Medulla oblongata (tissue), 1 donor: ENCODE measurements at regions not wholly inside any gene's neighbourhood (a gene's known extent, or its start where the extent isn't known, plus 50 kb on each side); places are given as distances from the start of the nearest gene placed in this dataset.
A peak's percentile ranks its signal among the peaks of the same experiment; 100 is the strongest.
"Not testable (repeated sequence)": the region's sequence is repeated elsewhere in the genome, so short reads cannot be mapped to it uniquely, and the experiment has no call there.

Source experiments
- DNase-seq: peaks from one replicate; pipeline ENCODE4 v3.0.0-alpha.2; 2015; ENCODE audit errors: extremely low spot score

DNA sequence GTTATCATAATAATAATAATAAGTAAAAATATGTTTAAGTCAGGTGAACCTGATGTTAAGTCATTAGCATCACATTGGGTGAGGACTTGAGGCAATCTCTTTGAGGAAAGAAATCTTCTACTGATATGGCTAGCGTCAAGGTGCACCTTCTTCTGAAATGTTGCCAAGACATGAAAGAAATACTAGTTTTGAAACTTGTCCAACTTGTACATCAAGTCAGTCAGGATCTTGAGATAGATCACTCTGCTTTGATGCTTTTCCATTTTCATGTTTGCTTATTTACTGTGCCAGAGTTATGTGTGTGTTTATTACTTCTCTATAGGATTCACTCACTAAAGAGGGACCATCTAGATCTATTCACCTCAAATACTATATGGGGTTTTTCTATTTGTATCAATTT, 90.0 kb upstream of the USP15 start:
- no peak for DNase-seq

DNA sequence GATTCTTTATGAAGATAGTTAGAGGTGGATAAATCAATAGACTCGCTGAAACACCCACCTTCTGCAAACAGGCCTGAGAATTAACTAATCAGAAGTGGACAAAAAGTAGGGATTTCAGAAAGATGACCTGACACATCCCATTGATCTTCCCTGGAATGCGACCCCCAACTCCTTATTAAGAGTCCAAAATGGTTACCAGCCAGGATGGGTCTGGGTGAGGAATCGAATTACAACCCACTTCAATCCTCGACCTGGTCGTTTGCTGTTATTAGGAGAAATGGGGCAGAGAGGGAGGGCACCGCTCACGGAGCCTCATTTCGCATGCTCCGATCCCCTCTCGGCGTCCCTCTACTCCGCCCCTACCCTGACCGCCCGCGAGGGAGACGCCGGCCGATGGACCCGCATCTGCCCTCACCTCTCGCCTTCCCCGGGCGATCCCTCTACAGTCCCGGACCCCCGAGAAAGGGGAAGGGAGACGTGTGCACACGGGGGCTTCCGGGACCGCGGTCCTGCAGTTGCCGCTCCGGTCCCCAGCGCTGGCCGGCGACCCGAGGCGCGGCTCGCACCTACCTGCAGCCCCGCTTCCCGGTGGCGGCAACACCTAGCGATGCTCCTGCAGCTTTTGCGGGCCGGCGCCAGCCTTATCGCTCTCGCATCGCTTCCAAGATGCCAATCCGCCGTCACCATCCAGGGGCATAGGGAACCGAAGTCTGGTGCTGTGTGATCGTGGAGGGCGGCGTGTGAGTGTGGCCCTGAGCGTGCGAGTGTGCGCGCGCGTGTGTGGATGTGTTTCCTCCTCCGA, 69.3 kb upstream of the USP15 start:
- no peak for DNase-seq

DNA sequence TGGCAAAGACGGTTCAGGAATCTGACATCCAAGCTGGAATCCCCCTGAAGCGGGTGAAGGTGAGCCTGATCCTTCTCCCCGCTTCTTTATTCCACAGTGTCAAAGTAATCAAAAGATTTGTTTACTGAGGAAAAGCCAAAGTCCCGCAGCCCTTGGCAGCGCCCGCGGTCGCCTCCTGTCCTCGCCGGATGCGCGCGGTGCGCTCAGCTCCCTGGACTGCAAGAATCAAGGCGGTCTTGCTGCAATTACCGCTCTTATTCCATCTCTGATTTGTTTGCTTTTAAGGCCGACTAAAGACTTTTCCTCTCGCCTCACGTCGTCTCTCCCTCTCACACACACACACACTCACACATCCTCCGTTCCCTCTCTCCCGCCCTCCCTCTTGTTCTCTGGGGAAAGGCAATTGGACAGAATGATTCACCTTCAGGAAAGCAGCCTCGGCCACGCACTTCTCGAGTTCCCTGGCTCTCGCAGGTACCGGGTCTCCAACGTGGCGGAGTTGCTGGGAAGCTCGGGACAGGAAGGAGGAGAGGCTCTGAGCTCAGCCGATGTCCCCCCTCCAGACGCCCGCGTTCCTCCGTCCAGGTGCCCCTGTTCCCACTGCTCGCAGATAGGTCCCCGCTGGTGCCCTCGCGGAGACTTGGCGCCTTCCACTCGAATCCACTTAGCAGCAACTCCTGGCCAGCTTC, 68.6 kb upstream of the USP15 start:
- DNase-seq: no peak

DNA sequence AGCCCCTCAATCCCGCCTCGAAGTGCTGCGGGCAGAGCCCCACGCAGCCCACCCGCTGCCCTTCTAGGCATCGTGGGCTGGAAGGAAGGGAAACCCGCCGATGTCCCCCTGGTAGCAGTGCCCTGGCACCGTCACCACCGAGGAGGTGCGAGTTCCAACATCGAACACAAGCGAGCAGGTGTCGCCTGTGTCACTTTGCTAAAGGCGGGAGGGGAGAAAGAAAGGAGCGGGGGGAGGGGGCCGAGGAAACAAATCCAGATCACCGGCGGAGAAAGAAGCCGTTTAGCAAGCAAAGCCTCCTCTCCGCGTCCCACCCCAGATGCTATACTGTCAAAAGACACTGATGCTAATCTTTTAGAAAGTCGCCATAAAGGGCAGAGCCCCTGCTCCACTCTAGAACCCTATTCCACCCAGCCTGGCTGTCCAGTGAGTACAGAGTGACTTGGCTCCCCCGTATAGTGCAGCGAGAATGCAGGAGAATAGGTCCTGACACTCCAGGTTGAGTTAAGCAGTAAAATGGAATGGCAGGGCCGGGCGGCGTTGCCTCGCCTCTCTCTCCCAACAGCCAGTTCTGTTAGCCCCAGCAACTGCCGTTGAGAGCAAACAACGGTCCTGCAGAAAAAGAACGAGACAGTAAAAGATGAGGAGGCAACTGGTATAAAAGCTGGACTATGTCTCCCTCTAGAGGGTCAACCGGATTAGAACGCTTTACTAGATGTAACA, 67.9 kb upstream of the USP15 start:
- DNase-seq: peak; percentile 92

DNA sequence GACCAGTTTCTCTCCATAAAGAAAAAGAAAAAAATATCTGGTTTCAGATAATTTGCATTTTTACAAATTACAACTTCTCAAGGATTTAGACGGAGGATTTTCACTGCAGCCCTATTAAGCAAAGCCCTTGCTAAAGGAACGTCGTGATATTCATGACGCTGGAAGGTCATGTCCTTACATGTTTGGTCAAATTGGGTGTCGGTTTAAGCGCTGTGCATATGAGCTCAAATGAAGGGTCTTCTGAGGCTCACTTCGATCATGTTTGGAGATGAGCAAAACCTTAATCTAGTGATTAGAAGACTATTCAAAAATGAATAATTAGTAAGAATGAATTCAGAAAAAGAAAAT, 67.3 kb upstream of the USP15 start:
- no peak for DNase-seq

DNA sequence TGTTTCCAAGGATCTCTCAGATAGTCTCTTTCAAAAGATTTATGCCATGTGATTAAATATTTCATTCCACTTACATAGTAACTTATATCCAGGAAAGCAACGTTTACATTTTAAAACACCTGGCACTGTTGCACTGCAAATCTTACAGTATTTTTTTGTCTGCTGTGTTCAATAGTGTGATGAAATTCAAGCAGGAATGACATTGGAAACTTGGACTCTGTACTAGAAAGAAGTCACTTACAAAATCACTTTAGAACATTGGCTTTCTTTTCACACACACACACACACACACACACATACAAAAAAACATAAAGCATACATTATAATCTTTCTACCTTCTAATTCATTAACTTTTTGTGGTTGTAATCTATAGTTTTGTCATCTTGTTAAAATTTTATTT, 66.2 kb upstream of the USP15 start:
- no peak for DNase-seq

DNA sequence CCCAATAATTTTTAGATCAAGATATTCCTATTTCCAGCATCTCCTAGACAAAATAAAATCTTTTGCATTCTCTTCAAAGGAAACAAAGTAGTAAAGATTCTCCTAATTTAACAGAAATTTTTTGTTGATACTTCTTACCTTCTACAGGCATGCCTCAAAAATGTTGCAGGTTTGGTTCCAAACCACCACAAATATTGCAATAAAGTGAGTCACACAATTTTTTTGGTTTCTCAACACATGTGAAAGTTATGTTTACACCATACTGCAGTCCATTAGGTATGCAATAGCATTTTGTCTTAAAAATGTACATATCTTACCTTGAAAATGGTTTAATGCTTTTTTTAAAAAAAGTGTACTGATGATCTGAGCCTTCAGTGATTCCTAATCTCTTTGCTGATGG, 65.6 kb upstream of the USP15 start:
- no peak for DNase-seq

DNA sequence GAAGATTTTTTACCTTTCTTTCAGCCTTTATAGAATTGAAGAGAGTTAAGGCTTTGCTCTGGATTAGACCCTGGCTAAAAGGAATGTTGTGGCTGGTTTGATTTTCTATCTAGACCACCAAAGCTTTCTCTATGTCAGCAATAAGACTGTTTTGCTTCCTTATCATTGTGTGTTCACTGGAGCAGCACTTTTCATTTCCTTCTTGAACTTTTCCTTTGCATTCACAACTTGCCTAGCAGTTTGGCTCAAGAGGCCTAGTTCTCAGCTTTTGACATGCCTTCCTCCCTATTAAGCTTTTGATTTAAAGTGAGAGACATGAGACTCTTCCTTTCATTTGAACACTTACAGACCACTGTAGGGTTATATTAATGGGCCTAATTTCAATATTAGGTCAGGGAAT, 64.1 kb upstream of the USP15 start:
- DNase-seq: no peak

DNA sequence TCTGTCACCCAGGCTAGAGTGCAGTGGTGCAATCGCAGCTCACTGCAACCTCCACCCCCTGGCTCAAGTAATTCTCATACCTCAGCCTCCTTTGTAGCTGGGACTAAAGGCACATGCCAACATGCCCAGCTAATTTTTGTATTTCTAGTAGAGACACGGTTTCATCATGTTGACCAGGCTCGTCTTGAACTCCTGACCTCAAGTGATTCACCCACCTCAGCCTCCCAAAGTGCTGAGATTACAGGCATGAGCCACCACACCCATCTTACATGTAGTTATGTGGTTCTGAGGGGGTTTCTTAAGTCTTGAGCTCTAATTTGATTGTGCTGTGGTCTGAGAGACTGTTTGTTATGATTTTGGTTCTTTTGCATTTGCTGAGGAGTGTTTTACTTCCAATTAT, 57.3 kb upstream of the USP15 start:
- DNase-seq: not testable (repeated sequence)

DNA sequence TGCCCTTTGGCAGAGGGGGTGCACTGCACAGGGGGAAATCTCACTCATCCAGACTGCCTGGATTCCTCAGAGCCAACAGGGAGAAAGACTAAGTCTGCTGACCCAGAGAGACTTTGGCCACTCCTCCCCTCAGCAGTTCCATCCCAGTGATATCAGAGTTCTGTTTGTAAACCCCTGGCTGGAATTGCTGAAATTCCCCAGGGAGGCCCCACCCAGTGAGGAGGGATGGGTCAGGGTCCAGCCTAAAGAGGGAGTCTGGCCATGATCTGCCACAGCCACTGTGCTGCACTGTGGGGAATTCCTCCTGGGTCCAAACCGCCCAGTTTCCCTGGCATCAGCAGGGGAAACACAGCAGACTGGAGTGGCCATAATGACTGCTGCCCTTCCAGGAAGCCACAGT, 54.9 kb upstream of the USP15 start:
- DNase-seq: no peak

DNA sequence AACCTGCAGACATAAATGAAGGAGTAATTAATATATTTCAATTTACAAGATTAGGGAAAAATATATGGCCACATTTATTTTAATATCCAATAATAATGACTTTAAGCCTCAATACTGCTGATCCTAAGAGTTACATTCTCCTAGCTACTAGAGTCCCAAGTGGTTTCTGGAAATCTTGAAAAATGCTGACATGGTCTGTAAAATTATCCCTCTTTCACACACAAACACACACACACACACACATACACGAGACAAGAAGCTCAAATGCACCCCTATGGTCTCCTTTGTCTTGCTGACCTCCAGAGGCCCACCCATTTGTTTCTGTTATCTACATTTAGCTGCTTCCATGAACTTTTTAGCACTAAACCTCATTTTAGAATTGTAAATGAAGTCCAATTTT, 53.0 kb upstream of the USP15 start:
- DNase-seq: no peak
